Fibroblast of gingiva (primary cell): ENCODE measurements at regions not wholly inside any gene's neighbourhood (a gene's known extent, or its start where the extent isn't known, plus 50 kb on each side); places are given as distances from the start of the nearest gene placed in this dataset.

Experiments used
- DNase-seq: peaks from one replicate; pipeline ENCODE4 v3.0.0-alpha.2; 2011; ENCODE audit warnings: low read depth

- no peak for DNase-seq
Measured at GRCh38 chr2:217228732-217229131, 368.9 kb upstream of the TNP1 start.

GRCh38 chr2:217227794-217228193 lies 367.9 kb upstream of the TNP1 start:
- no peak for DNase-seq

DNA sequence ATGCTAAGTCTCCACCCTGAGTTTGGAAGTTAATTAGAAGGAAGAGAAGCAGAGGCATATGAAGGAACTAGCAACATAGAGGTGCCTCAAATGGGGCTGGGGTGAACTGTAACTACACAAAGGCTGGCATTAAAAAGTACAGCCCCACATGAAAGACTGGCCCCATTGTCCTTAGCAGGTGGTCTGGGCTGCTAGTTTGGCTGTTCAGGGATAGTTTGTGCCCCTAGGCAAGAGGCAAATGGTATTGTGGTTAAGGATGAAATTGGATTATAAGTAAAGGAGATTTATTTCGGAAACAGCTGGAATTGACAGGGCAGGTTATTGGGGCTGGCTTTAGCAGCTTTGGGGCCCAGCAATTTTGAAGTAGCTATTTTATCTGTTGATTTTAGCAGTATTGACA lies 365.7 kb upstream of the TNP1 start:
- DNase-seq, result no peak

- DNase-seq, result peak; percentile 72
Measured at GRCh38 chr2:217223222-217223930, 363.5 kb upstream of the TNP1 start.

- no peak for DNase-seq
Measured at GRCh38 chr2:217222309-217222910, 362.5 kb upstream of the TNP1 start.

DNA sequence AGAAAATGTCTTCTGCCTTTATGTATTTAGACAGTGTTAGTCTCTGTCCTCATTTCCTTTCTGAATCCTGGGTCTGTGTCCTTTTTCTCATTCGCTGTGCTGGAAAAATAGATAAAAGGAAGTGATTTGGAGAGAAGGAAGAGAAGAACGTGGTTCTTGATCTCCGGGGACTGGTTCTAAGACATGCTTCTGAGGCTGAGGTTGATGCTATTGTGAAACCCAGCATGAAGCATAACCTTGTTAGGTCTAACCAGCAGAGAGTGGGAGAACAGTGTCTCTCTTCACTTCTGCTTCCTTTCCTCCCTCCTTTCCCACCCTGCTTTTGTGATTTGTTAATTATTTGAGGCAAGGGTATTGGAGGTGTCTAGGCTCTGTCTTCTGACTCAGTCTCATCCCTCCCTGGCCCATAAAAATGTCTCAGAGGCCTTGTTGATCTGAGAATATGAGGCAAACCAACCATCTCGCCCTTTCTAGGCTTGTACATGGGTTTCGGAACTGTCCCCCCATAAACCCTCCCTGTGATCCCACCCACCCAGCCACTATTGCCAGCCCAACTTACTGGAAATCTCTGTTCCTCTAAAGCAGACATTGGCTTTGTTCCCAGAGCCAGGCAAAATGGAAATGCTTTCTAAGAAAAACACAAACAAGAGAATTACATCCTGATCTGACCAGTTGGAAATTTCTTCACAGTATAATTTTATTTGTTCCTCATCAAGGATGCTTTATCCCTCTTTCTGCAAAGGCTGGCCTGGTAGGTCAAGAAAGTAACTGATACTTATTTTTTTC lies 360.6 kb upstream of the TNP1 start:
- peak; percentile 21 for DNase-seq

DNA sequence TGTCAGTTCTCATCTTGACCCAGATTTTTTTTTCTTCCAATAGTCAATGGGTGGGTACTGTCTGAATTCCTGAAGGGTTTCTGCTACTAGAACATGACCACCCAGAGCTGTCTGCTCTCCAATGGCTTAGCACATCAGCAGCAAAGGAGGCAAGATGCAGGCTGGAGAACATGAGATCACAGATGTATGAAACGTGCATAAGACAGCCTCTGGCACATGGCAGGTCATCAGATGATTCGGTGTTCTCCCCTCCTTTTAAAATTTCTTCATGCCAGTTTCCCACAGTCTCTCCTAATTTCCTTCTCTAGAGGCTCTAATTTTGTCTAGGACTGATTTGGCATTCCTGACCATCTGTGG lies 359.3 kb upstream of the TNP1 start:
- DNase-seq, result no peak

DNA sequence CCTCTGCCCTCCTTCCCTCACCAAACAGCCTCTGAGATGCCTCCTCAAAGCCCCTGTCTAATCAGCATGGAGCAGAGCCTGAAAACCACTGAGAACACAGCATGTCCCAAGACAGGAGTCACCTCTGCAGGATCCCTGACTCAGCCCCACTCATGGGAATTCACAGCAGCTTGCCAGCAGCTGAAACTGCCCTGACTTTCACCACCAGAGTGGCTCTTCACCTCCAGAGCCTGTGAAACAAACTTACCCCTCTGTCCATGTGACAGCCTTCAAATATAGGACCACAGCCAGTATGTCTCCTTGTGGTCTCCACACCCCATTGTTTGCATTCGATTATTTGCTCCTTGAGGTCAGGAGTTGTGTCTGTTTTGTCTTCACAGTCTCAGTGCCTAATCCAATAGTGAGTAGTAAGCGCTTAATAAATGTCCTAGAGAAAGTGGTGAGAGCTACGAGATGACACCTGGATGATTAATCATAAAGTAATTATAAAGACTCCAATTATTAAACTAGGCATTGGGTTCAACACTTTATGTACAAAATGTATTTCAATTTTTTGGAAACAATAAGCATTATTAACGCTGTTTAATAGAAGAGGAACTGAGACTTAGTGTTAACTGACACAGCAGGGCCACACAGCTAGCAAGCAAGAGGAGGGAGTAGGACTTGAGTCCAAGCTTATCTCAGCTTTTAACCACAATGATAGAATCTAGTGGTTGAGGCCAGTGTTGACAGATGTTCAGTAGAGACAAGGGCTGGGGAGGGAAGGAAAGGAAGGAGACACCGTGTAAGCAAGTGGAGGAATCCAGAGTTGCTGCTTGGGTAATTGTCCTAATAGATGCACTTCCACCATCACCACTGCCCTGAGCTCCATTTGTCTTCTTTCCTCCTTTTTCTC lies 358.7 kb upstream of the TNP1 start:
- peak; percentile 36 for DNase-seq

DNA sequence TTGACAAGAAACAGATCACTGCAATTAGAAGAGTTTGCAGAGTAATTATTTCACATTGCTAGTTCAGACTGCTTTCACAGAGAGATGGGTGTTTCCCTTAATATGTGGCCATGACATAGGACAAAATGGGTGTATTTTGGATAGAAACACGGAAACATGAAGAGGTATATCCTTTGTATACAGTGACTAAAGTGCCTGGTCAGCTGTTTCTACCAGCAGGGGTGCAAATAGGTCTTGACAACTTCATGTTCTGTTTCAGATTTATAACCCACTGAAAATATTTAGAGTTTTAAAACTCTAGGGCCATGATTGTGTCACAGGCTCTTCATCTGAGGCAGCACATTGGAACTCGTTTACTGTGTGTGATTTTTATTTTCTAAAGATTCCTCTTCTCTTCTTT lies 357.1 kb upstream of the TNP1 start:
- no peak for DNase-seq

- no peak for DNase-seq
Measured at GRCh38 chr2:217216316-217216715, 356.5 kb upstream of the TNP1 start.

GRCh38 chr2:217215877-217216276 lies 356.0 kb upstream of the TNP1 start:
- no peak for DNase-seq

DNA sequence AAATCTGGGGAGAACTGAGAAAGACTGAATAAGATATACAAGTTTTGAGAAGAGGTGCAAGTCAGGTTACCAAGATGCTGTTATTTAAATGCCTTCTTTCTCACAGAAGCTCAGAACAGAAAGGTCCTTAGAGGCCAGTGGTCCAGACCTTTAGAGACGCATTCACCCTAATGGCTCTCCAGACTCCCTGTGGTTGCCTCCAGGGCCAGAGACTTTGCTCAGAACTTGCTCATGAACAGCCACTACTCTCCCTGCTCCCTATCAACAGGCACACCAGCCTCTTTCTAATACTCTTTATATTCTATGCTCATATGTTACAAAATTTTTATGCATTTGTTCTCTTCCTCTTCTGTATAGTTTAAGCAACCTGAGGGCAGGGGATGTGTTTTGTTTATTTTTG lies 349.0 kb upstream of the TNP1 start:
- DNase-seq, result no peak

GRCh38 chr2:217207699-217208010 lies 347.8 kb upstream of the TNP1 start:
- DNase-seq, result no peak

DNA sequence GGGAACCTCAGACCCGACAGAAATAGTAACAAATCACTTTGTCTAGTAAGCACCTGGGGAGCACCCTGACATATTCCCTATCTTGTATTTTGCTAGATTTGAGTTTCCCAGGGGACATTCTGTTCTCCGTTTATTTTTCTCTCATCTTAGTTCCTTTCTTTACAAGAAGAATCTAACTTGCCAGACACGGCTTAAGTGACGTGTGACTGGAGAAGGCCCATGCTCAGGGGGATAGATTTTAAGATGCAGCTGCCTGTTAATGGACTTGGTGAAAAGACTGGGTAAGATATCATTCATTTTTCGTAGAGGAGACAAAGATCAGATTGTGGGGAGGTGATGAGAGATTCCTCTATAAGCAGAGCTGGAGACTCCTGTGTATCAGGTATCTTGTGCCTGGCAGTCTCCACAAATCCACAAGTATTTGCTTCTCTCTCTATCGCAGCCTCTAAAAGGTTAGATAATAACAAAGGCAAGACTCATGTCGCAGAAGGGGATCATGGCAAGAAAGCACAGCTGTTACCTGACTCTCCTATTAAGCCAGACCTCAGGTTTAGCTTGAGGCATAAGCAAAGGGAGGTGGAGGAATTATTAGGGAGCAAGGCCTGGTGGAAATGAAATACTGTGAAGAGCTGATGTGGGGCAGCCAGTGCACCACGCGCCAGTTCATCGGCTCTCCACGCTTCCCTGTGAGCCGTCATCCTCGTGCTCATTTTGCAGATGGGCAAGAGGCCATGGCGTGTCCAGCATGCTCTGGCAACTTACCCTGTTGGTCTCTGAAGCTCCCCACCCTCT lies 347.2 kb upstream of the TNP1 start:
- no peak for DNase-seq

DNA sequence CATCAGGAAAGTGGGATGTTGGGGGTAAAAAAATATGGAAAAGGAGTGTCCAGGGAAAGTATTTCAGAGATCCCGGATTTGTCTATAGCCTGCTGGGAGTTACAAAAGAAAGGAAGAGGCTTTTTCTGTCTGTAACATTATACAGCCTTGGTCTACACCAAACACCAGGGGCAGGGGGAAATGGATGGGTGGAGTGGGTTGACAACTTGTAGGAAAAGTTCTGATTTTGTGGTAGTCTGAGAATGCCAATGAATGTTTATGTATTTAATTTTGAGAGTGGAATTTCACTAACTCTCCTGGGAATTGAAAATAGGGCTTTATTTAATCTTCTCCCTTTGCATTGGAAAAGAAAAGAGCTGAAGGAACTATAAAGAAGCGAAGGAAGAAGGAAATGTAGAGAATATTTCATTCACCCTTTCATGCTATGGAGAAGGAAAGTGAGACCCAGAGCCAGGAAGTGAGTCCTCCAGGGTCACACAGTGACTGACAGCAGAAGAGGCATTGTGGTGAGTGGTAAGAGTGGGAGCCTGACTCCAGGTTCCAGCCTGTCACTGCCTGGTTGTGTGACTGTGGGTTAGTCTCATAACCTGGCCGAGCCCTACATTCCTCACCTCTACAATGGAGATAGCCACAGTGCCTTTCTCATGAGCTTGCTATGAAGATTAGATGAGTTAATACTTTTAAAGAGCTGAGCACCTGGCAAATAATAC lies 346.3 kb upstream of the TNP1 start:
- DNase-seq, result no peak

GRCh38 chr2:217204358-217204757 lies 344.5 kb upstream of the TNP1 start:
- peak; percentile 17 for DNase-seq

- DNase-seq, result no peak
Measured at GRCh38 chr2:217203086-217203485, 343.2 kb upstream of the TNP1 start.

- no peak for DNase-seq
Measured at GRCh38 chr2:217199255-217199630, 339.4 kb upstream of the TNP1 start.

- no peak for DNase-seq
Measured at GRCh38 chr2:217195658-217196446, 336.0 kb upstream of the TNP1 start.

GRCh38 chr2:217195016-217195415 lies 335.2 kb upstream of the TNP1 start:
- no peak for DNase-seq
